K562 (cell line): ENCODE measurements at regions not wholly inside any gene's neighbourhood (a gene's known extent, or its start where the extent isn't known, plus 50 kb on each side); places are given as distances from the start of the nearest gene placed in this dataset.
"Not testable (repeated sequence)": the region's sequence is repeated elsewhere in the genome, so short reads cannot be mapped to it uniquely, and the experiment has no call there.

Experiments used
- ATAC-seq: fragments of 200-7000 bp; cut with Tn5 transposase; 3 replicates; pipeline ENCODE4 v1.9.1; 2020; ENCODE audit warnings: moderate library complexity
- BruUV-seq: library from RNA; stranded (reverse); fragments of 400-500 nt; replicated peaks from 2 replicates; lab custom pipeline; 2021; lab: Mats Ljungman, UMichigan
- CTCF ChIA-PET: fragments of 300-600 bp; formaldehyde crosslinking; extraction: SDS; loops from one replicate; lab custom pipeline; 2021; ENCODE audit warnings: low intra/inter-chr PET ratio; lab: Yijun Ruan, JAX
- POLR2A ChIA-PET: fragments of 300-600, 350-650 bp; sonication (Branson Sonifier 250); formaldehyde crosslinking; extraction: SDS; loops from one replicate; lab custom pipeline; 2021; ENCODE audit warnings: antibody characterized with exemption, inconsistent platforms; lab: Yijun Ruan, JAX
- DNase-seq, 4 experiments: peaks; one replicate each; pipeline versions ENCODE4 v3.0.0 to v3.0.0-alpha.2; 2011 to 2018; ENCODE audit warnings: low spot score in 3 of 4, mixed read lengths in 3 of 4; ENCODE audit errors: extremely low read depth in 1 of 4
- FAIRE-seq: peaks from 2 replicates; lab custom pipeline; 2011; peaks lifted over from hg19 to GRCh38; lab: Jason Lieb, UNC
- H2AFZ ChIP-seq: 2 replicates; pipeline ENCODE4 v1.6.0; 2011; ENCODE audit warnings: low read depth, low read length, control low read depth, inconsistent platforms
- H3K27ac ChIP-seq: fragments of 200-600 bp; 3 replicates; pipeline ENCODE4 v1.8.0; 2011; ENCODE audit warnings: low read depth, mild to moderate bottlenecking, control low read depth, inconsistent platforms, low read length, moderate library complexity, mixed read lengths; ENCODE audit errors: extremely low read depth
- H3K27me3 ChIP-seq, 2 experiments: fragments of 300-600 bp in 1 of 2; 2 replicates in 1 of 2; 3 replicates in 1 of 2; pipeline versions ENCODE4 v1.6.0 to v1.8.0; 2011; ENCODE audit warnings: inconsistent platforms in 2 of 2, low read length in 2 of 2, mild to moderate bottlenecking in 1 of 2, mixed read lengths in 1 of 2, moderate library complexity in 1 of 2; ENCODE audit not compliant: control insufficient read depth in 2 of 2, insufficient read depth in 2 of 2
- H3K36me3 ChIP-seq: fragments of 300-600 bp; 3 replicates; pipeline ENCODE4 v1.8.0; 2011; ENCODE audit warnings: mild to moderate bottlenecking, low read length, inconsistent platforms; ENCODE audit not compliant: control insufficient read depth, insufficient read depth
- H3K4me1 ChIP-seq, 2 experiments: fragments of 200-600 bp in 1 of 2; replicated peaks in 1 of 2; 2 replicates in 1 of 2; 3 replicates in 1 of 2; pipeline versions ENCODE4 v1.5.1 to v1.8.0; 2011; ENCODE audit warnings: inconsistent platforms in 2 of 2, low read length in 2 of 2, mild to moderate bottlenecking in 1 of 2, mixed read lengths in 1 of 2, moderate library complexity in 1 of 2; ENCODE audit not compliant: control insufficient read depth in 2 of 2, insufficient read depth in 2 of 2
- H3K4me2 ChIP-seq: 2 replicates; pipeline ENCODE4 v1.6.1; 2011; ENCODE audit warnings: low read length, control low read depth, inconsistent platforms, mixed read lengths; ENCODE audit not compliant: insufficient read depth
- H3K4me3 ChIP-seq: fragments of 200-600 bp; sonication (generic), shearing (Covaris generic); 2 replicates; pipeline ENCODE4 v1.5.1; 2016; ENCODE audit warnings: control low read depth, inconsistent platforms
- H3K79me2 ChIP-seq: fragments of 200-600 bp; 3 replicates; pipeline ENCODE4 v1.8.0; 2011; ENCODE audit warnings: low read length, inconsistent platforms; ENCODE audit not compliant: control insufficient read depth, insufficient read depth
- H3K9ac ChIP-seq, 2 experiments: 2 replicates each; pipeline versions ENCODE4 v1.6.0 to v1.6.1; 2011; ENCODE audit warnings: low read depth in 2 of 2, low read length in 2 of 2, control low read depth in 1 of 2, inconsistent platforms in 1 of 2, mild to moderate bottlenecking in 1 of 2, mixed read lengths in 1 of 2; ENCODE audit not compliant: insufficient read depth in 1 of 2
- H3K9me1 ChIP-seq: one replicate; pipeline ENCODE4 v1.6.0; 2011; ENCODE audit warnings: inconsistent platforms, mild to moderate bottlenecking, low read length, moderate library complexity; ENCODE audit not compliant: control insufficient read depth, insufficient read depth
- H3K9me3 ChIP-seq: replicated peaks from 2 replicates; pipeline ENCODE4 v1.5.1; 2011; ENCODE audit warnings: low read depth, low read length, inconsistent platforms; ENCODE audit not compliant: control insufficient read depth, insufficient read depth
- H4K20me1 ChIP-seq: replicated peaks from 2 replicates; pipeline ENCODE4 v1.6.1; 2011; ENCODE audit warnings: low read length, inconsistent platforms, mixed read lengths; ENCODE audit not compliant: control insufficient read depth, insufficient read depth
- SRF ChIP-seq, 2 experiments: fragments of 250-450, 450-650 bp in 1 of 2; sonication (Bioruptor Pico) in 1 of 2; sonication (generic) in 1 of 2; formaldehyde crosslinking; IDR thresholded peaks; 2 replicates each; pipeline versions ENCODE4 v1.5.0 to v1.5.1; 2020 to 2022; ENCODE audit warnings: mild to moderate bottlenecking in 1 of 2, missing genetic modification reagents in 1 of 2
- ZC3H8 ChIP-seq: fragments of 450-650 bp; IDR thresholded peaks from 2 replicates; pipeline ENCODE4 v1.6.1; 2017
- WGBS: fragments of 100-300 bp; shearing (Covaris generic); methylation state at CpG from one replicate; pipeline ENCODE4 v1.1.6; 2016; ENCODE audit warnings: low coverage, mixed read lengths; ENCODE audit not compliant: insufficient coverage; ENCODE audit errors: missing lambda C conversion rate; 5-methylcytosine and 5-hydroxymethylcytosine counted together
- in situ Hi-C: fragments of 300-500 bp; cut with MboI; formaldehyde crosslinking; loops from 4 replicates; pipeline ENCODE4 v1.15.0; 2018; ENCODE audit warnings: inconsistent platforms, mixed read lengths
- intact Hi-C: fragments of 100-400 bp; cut with micrococcal nuclease; formaldehyde crosslinking; loops from 2 replicates; pipeline ENCODE4 v1.14.2; 2022

DNA sequence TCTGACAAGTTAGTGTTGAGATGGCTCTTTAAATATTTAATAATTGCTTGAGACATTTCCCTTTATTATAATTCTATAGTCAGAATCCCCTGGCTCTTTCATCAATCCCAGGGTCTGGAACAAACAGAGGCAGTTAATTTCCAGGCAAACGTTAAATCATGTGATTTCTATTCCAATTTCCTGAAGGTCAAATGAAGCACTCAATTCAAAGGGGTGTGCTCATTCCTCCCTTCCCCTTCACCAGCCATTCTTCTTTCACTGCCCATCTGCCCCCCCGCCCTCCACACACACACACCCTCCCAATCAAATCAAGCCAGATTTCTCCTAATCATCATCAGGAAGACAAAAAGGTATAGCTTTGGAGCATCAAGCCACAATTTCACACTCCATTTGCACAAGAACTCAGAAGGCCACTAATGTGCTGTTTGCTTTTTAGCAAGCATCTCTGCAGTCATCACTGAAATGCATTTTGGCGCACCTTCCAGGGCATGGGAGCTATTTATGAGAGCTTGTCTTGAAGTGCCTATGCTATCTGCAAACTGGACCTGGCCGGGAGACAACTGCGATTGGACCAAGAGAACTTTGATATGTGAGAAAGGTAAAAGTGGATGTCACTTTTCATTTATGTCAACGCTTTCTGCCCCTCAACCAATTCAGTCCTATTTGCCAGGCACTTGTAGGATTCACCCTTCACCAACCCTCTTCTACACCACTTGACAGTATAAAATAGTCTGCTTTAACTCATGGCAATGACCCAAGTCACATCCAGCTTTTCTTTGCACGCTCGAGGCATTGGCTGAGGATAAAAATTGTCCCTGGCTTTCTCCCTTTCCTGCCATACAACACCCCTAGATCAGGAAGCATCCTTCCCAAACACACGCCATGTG, 315.1 kb upstream of the API5 start:
- H3K79me2 ChIP-seq: no peaks in the 10 kb centered on the region
- no peaks in the 10 kb centered on the region for H3K27me3 ChIP-seq
- H2AFZ ChIP-seq: no peak overlapping the region
- no peak overlapping the region for H3K27ac ChIP-seq
- H3K9me1 ChIP-seq: no peaks in the 10 kb centered on the region
- no peak overlapping the region for H3K4me2 ChIP-seq
- H3K4me3 ChIP-seq: no peak overlapping the region
- CTCF ChIA-PET: no interaction called here
- H3K9me3 ChIP-seq: no peaks in the 10 kb centered on the region
- POLR2A ChIA-PET: no interaction called here
- ATAC-seq (no peak), DNase-seq (no peak), FAIRE-seq (no peak)
- no TSS peak for BruUV-seq
- in situ Hi-C loops: no loop called here
- under 1% methylated on average over 9 of the region's 9 CpGs for WGBS
- no peaks in the 10 kb centered on the region for H3K36me3 ChIP-seq
- intact Hi-C loops: no loop called here
- H3K4me1 ChIP-seq: no peaks in the 10 kb centered on the region
- H4K20me1 ChIP-seq: no peaks in the 10 kb centered on the region
- TF ChIP-seq SRF (CRISPR knock-in tag; IDR thresholded peaks at IDR 0.05) (no peak), ZC3H8 (no peak)
- H3K9ac ChIP-seq: no peak overlapping the region

DNA sequence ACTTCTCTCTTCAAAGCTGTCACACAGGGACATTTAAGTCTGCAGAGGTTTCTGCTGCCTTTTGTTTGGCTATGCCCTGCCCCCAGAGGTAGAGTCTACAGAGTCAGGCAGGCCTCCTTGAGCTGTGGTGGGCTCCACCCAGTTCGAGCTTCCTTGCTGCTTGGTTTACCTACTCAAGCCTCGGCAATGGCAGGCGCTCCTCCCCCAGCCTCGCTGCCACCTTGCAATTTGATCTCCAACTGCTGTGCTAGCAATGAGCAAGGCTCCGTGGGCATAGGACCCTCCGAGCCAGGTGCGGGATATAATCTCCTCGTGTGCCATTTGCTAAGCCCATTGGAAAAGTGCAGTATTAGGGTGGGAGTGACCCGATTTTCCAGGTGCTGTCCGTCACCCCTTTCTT, 306.9 kb upstream of the API5 start:
- H3K4me1 ChIP-seq, H3K36me3 ChIP-seq, ATAC-seq, H2AFZ ChIP-seq, FAIRE-seq, intact Hi-C loops, DNase-seq, BruUV-seq, H3K4me2 ChIP-seq, H3K27ac ChIP-seq, H3K9me3 ChIP-seq, H3K9me1 ChIP-seq, CTCF ChIA-PET, in situ Hi-C loops, H3K9ac ChIP-seq, H3K4me3 ChIP-seq, H3K27me3 ChIP-seq, POLR2A ChIA-PET, H3K79me2 ChIP-seq, H4K20me1 ChIP-seq: not testable (repeated sequence)
- 2% methylated on average over 8 of the region's 10 CpGs for WGBS
